CD4-positive, alpha-beta memory T cell (primary cell): ENCODE measurements at regions not wholly inside any gene's neighbourhood (a gene's known extent, or its start where the extent isn't known, plus 50 kb on each side); places are given as distances from the start of the nearest gene placed in this dataset.

Experiments
- CTCF ChIA-PET: fragments of 350-600 bp; sonication (Branson Sonifier 250); formaldehyde crosslinking; loops from one replicate; lab custom pipeline; 2021; ENCODE audit warnings: inconsistent platforms; ENCODE audit not compliant: partially characterized antibody; lab: Charles Lee
- POLR2A ChIA-PET: fragments of 350-600 bp; sonication (Branson Sonifier 250); formaldehyde crosslinking; loops from one replicate; lab custom pipeline; 2021; ENCODE audit not compliant: partially characterized antibody; lab: Charles Lee
- DNase-seq, 5 donors: peaks; one replicate each; pipeline versions ENCODE4 v3.0.0 to v3.0.0-alpha.2; 2020 to 2022; ENCODE audit warnings: mixed read lengths in 1 of 5
- H3K27ac ChIP-seq: one replicate; pipeline ENCODE4 v1.7.0; 2013; ENCODE audit warnings: low read depth, low read length
- H3K27me3 ChIP-seq: 2 replicates; pipeline ENCODE4 v1.7.0; 2013; ENCODE audit warnings: mild to moderate bottlenecking, low read length, moderate library complexity; ENCODE audit not compliant: insufficient read depth
- H3K36me3 ChIP-seq: 2 replicates; pipeline ENCODE4 v1.7.0; 2013; ENCODE audit warnings: mild to moderate bottlenecking, low read length, moderate library complexity; ENCODE audit not compliant: insufficient read depth
- H3K4me1 ChIP-seq: 2 replicates; pipeline ENCODE4 v1.7.0; 2013; ENCODE audit warnings: mild to moderate bottlenecking, low read length, moderate library complexity; ENCODE audit not compliant: insufficient read depth
- H3K4me3 ChIP-seq, 2 donors: one replicate each; pipeline ENCODE4 v1.7.0; 2013; ENCODE audit warnings: low read length in 2 of 2, mild to moderate bottlenecking in 1 of 2
- H3K9me3 ChIP-seq, 2 donors: one replicate each; pipeline ENCODE4 v1.7.0; 2013; ENCODE audit warnings: low read length in 2 of 2, control low read depth in 1 of 2; ENCODE audit not compliant: control insufficient read depth in 1 of 2
- H3K27ac Mint-ChIP-seq, 7 donors: one replicate each; pipeline ENCODE4 v1.8.0; 2020 to 2021; ENCODE audit warnings: mixed read lengths in 7 of 7, mild to moderate bottlenecking in 6 of 7, inconsistent platforms in 3 of 7, moderate library complexity in 3 of 7
- H3K27me3 Mint-ChIP-seq, 2 donors: one replicate each; pipeline ENCODE4 v1.8.0; 2020 to 2021; ENCODE audit warnings: mixed read lengths in 2 of 2
- H3K36me3 Mint-ChIP-seq, 2 donors: one replicate each; pipeline ENCODE4 v1.8.0; 2020 to 2021; ENCODE audit warnings: mixed read lengths in 2 of 2, inconsistent platforms in 1 of 2, mild to moderate bottlenecking in 1 of 2
- H3K4me1 Mint-ChIP-seq, 4 donors: one replicate each; pipeline ENCODE4 v1.8.0; 2020 to 2021; ENCODE audit warnings: mixed read lengths in 4 of 4, mild to moderate bottlenecking in 1 of 4
- H3K4me3 Mint-ChIP-seq, 8 donors: one replicate each; pipeline ENCODE4 v1.8.0; 2020 to 2021; ENCODE audit warnings: mixed read lengths in 8 of 8, mild to moderate bottlenecking in 7 of 8, moderate library complexity in 6 of 8, inconsistent platforms in 3 of 8
- H3K9me3 Mint-ChIP-seq, 8 donors: one replicate each; pipeline ENCODE4 v1.8.0; 2020 to 2021; ENCODE audit warnings: mixed read lengths in 8 of 8, mild to moderate bottlenecking in 5 of 8, inconsistent platforms in 3 of 8, moderate library complexity in 1 of 8
- intact Hi-C: fragments of 100-400 bp; cut with micrococcal nuclease; formaldehyde crosslinking; loops from one replicate; pipeline ENCODE4 v1.15.1; 2023

DNA sequence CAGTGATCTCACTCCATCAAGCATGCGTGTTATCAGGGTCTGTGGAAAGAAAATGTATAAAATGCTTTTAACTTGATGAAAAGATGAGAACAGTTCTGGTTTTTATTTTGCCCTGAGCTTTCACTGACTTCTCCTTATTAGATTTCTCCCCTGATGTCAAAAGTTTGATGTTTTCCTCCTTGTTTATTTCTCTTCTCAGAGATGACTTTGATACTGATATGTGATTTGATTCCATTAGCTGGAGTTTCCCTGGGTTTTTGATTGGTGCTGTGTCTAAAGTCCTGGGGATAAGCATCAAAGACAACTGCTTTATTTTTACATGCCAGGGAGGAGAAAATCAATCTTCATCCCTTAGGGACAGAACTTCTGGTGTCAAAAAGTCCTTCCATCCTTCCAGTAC is 510.0 kb downstream of the KCTD16 start:
- no peak overlapping the region for H3K4me3 Mint-ChIP-seq
- no peak for DNase-seq
- ChIA-PET CTCF (no interaction called here), POLR2A (no interaction called here)
- Histone ChIP-seq H3K36me3 (no peaks in the 10 kb centered on the region), H3K4me3 (no peak overlapping the region), H3K4me1 (no peaks in the 10 kb centered on the region), H3K9me3 (no peaks in the 10 kb centered on the region), H3K27ac (no peak overlapping the region), H3K27me3 (no peaks in the 10 kb centered on the region)
- H3K4me1 Mint-ChIP-seq: no peaks in the 10 kb centered on the region
- intact Hi-C loops: no loop called here
- H3K36me3 Mint-ChIP-seq: no peaks in the 10 kb centered on the region
- no peaks in the 10 kb centered on the region for H3K27me3 Mint-ChIP-seq
- H3K9me3 Mint-ChIP-seq: peaks cover 4 to 17% (median 8%) of the 10 kb centered on the region in 8 donors
- H3K27ac Mint-ChIP-seq: no peak overlapping the region

GRCh38 chr5:144671066-144671465 is 500.4 kb downstream of the KCTD16 start:
- Mint-ChIP-seq H3K27ac (no peak overlapping the region), H3K9me3 (peaks cover 0 to 7% (median 0%) of the 10 kb centered on the region in 8 donors), H3K4me3 (no peak overlapping the region), H3K36me3 (no peaks in the 10 kb centered on the region), H3K27me3 (no peaks in the 10 kb centered on the region), H3K4me1 (no peaks in the 10 kb centered on the region)
- DNase-seq: no peak
- H3K27me3 ChIP-seq: no peaks in the 10 kb centered on the region
- CTCF ChIA-PET: no interaction called here
- no peaks in the 10 kb centered on the region for H3K4me1 ChIP-seq
- intact Hi-C loops: no loop called here
- H3K36me3 ChIP-seq: no peaks in the 10 kb centered on the region
- H3K27ac ChIP-seq: no peak overlapping the region
- H3K4me3 ChIP-seq: no peak overlapping the region
- POLR2A ChIA-PET: interaction anchor here (0.6 kb wide), 1 partner anchor 974 kb away, joined by 3 read pairs; no protein-coding TSS in a partner anchor
- H3K9me3 ChIP-seq: no peaks in the 10 kb centered on the region

DNA sequence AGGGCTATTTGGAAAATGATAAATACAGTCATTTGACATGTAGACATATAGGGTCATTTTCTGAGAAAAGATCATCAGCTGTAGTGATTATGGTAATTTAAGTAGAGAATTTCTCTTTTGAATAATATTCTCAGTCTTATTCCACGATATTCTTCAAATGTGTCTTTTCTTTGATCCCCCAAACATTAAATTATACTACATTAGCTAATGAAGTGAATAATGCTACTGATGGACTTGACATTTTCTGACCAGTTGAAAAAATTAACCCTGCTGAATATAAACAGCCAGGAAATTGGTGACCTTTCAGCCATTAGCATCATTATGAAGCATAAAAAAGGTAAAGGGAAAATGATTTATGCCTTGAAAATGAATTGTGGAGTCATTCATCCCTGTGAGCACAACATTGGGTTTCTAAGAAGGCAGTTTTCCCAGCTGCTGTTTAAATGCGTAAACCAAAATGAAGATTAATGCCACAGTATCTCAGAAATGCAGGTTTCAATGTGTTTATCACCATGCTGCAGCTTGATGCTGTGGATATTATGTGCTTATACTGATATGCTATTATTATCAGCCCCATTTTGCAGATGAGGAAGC is 489.1 kb downstream of the KCTD16 start:
- no peaks in the 10 kb centered on the region for H3K27me3 Mint-ChIP-seq
- DNase-seq: no peak
- H3K9me3 ChIP-seq: no peaks in the 10 kb centered on the region
- no peaks in the 10 kb centered on the region for H3K36me3 ChIP-seq
- CTCF ChIA-PET: no interaction called here
- H3K4me1 Mint-ChIP-seq: no peaks in the 10 kb centered on the region
- H3K27ac ChIP-seq: no peak overlapping the region
- no peaks in the 10 kb centered on the region for H3K4me1 ChIP-seq
- H3K27me3 ChIP-seq: no peaks in the 10 kb centered on the region
- no peak overlapping the region for H3K27ac Mint-ChIP-seq
- no peak overlapping the region for H3K4me3 ChIP-seq
- H3K4me3 Mint-ChIP-seq: no peak overlapping the region
- intact Hi-C loops: no loop called here
- H3K9me3 Mint-ChIP-seq: peaks cover 0 to 5% (median 1%) of the 10 kb centered on the region in 8 donors
- no peaks in the 10 kb centered on the region for H3K36me3 Mint-ChIP-seq
- POLR2A ChIA-PET: no interaction called here

DNA sequence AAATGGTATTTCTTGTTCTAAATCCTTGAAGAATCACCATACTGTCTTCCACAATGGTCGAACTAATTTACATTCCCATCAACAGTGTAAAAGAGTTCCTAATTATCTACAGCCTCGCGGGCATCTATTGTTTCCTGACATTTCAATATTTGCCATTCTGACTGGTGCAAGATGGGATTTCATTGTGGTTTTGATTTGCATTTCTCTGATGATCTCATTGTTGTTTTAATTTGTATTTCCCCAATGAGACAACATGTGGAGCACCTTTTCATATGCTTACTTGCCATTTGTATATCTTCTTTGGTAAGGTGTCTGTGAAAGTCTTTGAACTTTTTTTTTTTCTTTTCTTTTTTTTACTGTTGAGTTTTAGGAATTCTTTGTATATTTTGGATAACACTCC is 473.6 kb downstream of the KCTD16 start:
- no peak overlapping the region for H3K4me3 Mint-ChIP-seq
- Histone ChIP-seq H3K4me1 (no peaks in the 10 kb centered on the region), H3K27me3 (no peaks in the 10 kb centered on the region), H3K4me3 (no peak overlapping the region), H3K36me3 (no peaks in the 10 kb centered on the region), H3K9me3 (no peaks in the 10 kb centered on the region), H3K27ac (no peak overlapping the region)
- intact Hi-C loops: no loop called here
- ChIA-PET POLR2A (no interaction called here), CTCF (no interaction called here)
- H3K4me1 Mint-ChIP-seq: no peaks in the 10 kb centered on the region
- no peak for DNase-seq
- H3K27me3 Mint-ChIP-seq: no peaks in the 10 kb centered on the region
- H3K9me3 Mint-ChIP-seq: peaks cover 0 to 13% (median 6%) of the 10 kb centered on the region in 8 donors
- H3K36me3 Mint-ChIP-seq: no peaks in the 10 kb centered on the region
- no peak overlapping the region for H3K27ac Mint-ChIP-seq

DNA sequence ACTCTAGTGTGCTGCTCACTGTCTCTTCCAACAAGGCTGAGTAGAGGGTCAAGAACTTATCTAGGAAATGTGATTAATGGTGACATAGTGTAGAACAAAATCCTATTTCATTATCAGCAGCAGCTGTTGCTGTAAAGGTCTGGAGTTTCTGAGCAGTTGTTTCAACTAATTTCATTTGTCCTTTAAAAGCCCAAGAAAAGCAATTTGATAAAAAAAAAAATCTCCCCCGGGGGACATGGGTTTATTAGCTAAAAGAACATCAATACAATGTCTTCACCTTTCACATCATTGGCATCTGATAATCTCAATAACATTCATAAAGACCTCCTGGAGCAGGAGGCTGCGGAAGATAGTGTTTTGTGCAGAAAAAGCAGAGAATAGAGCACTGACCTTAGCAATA is 468.1 kb downstream of the KCTD16 start:
- H3K4me1 Mint-ChIP-seq: no peaks in the 10 kb centered on the region
- POLR2A ChIA-PET: no interaction called here
- intact Hi-C loops: no loop called here
- no peak overlapping the region for H3K4me3 Mint-ChIP-seq
- no peak overlapping the region for H3K4me3 ChIP-seq
- no peaks in the 10 kb centered on the region for H3K27me3 ChIP-seq
- no peaks in the 10 kb centered on the region for H3K4me1 ChIP-seq
- no peak overlapping the region for H3K27ac ChIP-seq
- no peaks in the 10 kb centered on the region for H3K27me3 Mint-ChIP-seq
- CTCF ChIA-PET: no interaction called here
- H3K9me3 ChIP-seq: no peaks in the 10 kb centered on the region
- no peak for DNase-seq
- no peak overlapping the region for H3K27ac Mint-ChIP-seq
- no peaks in the 10 kb centered on the region for H3K36me3 ChIP-seq
- H3K9me3 Mint-ChIP-seq: peaks cover under 1 to 20% (median 8%) of the 10 kb centered on the region in 8 donors
- no peaks in the 10 kb centered on the region for H3K36me3 Mint-ChIP-seq

DNA sequence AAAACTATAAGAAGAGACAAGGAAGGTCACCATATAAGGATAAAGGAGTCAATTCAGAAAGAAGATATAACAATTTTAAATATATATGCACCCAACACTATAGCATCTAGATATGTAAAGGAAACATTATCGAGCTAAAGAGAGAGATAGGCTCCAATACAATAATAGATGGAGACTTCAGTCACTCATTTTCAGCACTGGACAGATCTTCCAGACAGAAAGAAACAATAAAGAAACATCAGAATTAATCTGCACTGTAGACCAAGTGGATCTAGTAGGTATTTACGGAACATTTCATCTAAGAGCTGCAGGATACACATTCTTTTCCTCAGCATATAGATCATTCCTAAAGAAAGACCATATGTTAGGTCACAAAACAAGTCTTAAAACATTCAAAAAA is 463.5 kb downstream of the KCTD16 start:
- CTCF ChIA-PET: no interaction called here
- no peaks in the 10 kb centered on the region for H3K27me3 Mint-ChIP-seq
- peaks cover 0 to 38% (median 19%) of the 10 kb centered on the region in 8 donors for H3K9me3 Mint-ChIP-seq
- Histone ChIP-seq H3K27ac (no peak overlapping the region), H3K36me3 (no peaks in the 10 kb centered on the region), H3K27me3 (no peaks in the 10 kb centered on the region), H3K9me3 (peaks cover 0 to 6% of the 10 kb centered on the region in 2 donors), H3K4me1 (no peaks in the 10 kb centered on the region), H3K4me3 (no peak overlapping the region)
- intact Hi-C loops: no loop called here
- H3K36me3 Mint-ChIP-seq: no peaks in the 10 kb centered on the region
- H3K4me1 Mint-ChIP-seq: no peaks in the 10 kb centered on the region
- no peak for DNase-seq
- no peak overlapping the region for H3K4me3 Mint-ChIP-seq
- no peak overlapping the region for H3K27ac Mint-ChIP-seq
- POLR2A ChIA-PET: no interaction called here

DNA sequence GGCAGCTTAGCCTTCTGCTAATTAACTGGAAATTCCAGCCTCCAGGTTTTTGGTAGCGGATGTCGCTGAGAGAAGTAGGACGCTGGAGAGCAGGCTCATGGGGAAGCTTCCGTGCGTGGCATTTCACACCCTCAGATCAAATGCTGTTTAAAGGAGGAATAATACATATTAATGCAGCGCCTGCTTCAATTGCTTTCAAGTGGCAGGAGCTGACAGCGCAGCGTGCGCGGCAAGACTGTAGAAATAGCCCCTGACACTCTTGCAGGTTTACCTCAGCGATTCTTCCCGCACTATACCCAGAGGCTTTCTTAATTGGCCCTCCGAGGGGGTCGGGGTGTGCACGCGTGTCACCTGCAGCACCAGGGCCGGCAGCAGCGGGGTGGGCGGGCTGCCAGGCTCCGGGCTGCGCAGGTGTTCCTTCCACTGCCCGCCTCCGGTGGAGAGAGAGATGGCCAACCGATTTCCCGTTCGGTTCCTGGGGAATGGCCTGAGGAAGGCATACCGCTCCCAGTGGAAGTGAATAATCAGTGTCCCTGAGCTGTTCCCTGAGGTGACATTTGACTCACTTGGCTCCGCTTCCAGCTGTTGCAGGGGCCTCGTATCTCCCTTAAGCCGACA is 427.9 kb downstream of the KCTD16 start:
- H3K36me3 Mint-ChIP-seq: no peaks in the 10 kb centered on the region
- Histone ChIP-seq H3K27ac (no peak overlapping the region), H3K9me3 (no peaks in the 10 kb centered on the region), H3K27me3 (no peaks in the 10 kb centered on the region), H3K36me3 (no peaks in the 10 kb centered on the region), H3K4me3 (no peak overlapping the region), H3K4me1 (no peaks in the 10 kb centered on the region)
- H3K27me3 Mint-ChIP-seq: no peaks in the 10 kb centered on the region
- POLR2A ChIA-PET: no interaction called here
- H3K9me3 Mint-ChIP-seq: peaks cover 0 to 16% (median 3%) of the 10 kb centered on the region in 8 donors
- no peaks in the 10 kb centered on the region for H3K4me1 Mint-ChIP-seq
- H3K27ac Mint-ChIP-seq: no peak overlapping the region
- intact Hi-C loops: no loop called here
- no peak overlapping the region for H3K4me3 Mint-ChIP-seq
- CTCF ChIA-PET: no interaction called here
- DNase-seq: no peak
